Esophagus muscularis mucosa (tissue), 4 donors: ENCODE measurements at regions not wholly inside any gene's neighbourhood (a gene's known extent, or its start where the extent isn't known, plus 50 kb on each side); places are given as distances from the start of the nearest gene placed in this dataset.

ENCODE experiments used
- DNase-seq: peaks from one replicate; pipeline ENCODE4 v3.0.0-alpha.2; 2017; ENCODE audit errors: extremely low spot score
- H3K27ac ChIP-seq, 4 donors: fragments of 200-600 bp; sonication (generic); replicated peaks in 1 of 4; 1 replicate in 3 of 4; 2 replicates in 1 of 4; pipeline ENCODE4 v1.5.1; 2016 to 2019; ENCODE audit warnings: mild to moderate bottlenecking in 1 of 4
- H3K27me3 ChIP-seq, 4 donors: fragments of 200-600 bp; sonication (generic); one replicate each; pipeline versions ENCODE4 v1.5.1 to v1.6.0; 2016 to 2019
- H3K36me3 ChIP-seq, 4 donors: fragments of 200-600 bp; sonication (generic); one replicate each; pipeline ENCODE4 v1.5.1; 2016 to 2019
- H3K4me1 ChIP-seq, 4 donors: fragments of 200-600 bp; sonication (generic); one replicate each; pipeline ENCODE4 v1.5.1; 2016 to 2019
- H3K4me3 ChIP-seq, 4 donors: fragments of 200-600 bp; sonication (generic); 1 replicate in 2 of 4; 2 replicates in 2 of 4; pipeline ENCODE4 v1.5.1; 2016 to 2019; ENCODE audit warnings: mild to moderate bottlenecking in 4 of 4, moderate library complexity in 1 of 4
- H3K9me3 ChIP-seq, 4 donors: fragments of 200-600 bp; sonication (generic); 1 replicate in 3 of 4; 2 replicates in 1 of 4; pipeline ENCODE4 v1.5.1; 2016 to 2019
- CTCF ChIP-seq, 3 experiments: fragments of 200-600 bp in 2 of 3; fragments of 450-650 bp in 1 of 3; sonication (generic) in 2 of 3; IDR thresholded peaks; one replicate each; pipeline ENCODE4 v1.5.1; 2017 to 2019; ENCODE audit warnings: antibody characterized with exemption in 3 of 3, mild to moderate bottlenecking in 2 of 3, moderate library complexity in 1 of 3
- EP300 ChIP-seq: sonication (generic); formaldehyde crosslinking; IDR thresholded peaks from one replicate; pipeline ENCODE4 v1.6.1; 2017; ENCODE audit warnings: antibody characterized with exemption
- POLR2A ChIP-seq: fragments of 450-650 bp; IDR thresholded peaks from one replicate; pipeline ENCODE4 v1.6.1; 2017; ENCODE audit warnings: antibody characterized with exemption, moderate library complexity, mild to moderate bottlenecking, low read depth
- POLR2AphosphoS5 ChIP-seq, 2 donors: sonication (generic); formaldehyde crosslinking; IDR thresholded peaks; one replicate each; pipeline ENCODE4 v1.6.1; 2017; ENCODE audit warnings: antibody characterized with exemption in 2 of 2
- WGBS: methylation state at CpG from one replicate; pipeline ENCODE4 v1.1.5; 2018; 5-methylcytosine and 5-hydroxymethylcytosine counted together
- intact Hi-C: fragments of 100-400 bp; cut with DNase I; formaldehyde crosslinking; loops from one replicate; pipeline ENCODE4 v1.15.1; 2023

GRCh38 chr7:33711231-33712019 lies 193.9 kb upstream of the BMPER start:
- Histone ChIP-seq H3K4me3 (no peak overlapping the region), H3K9me3 (no peaks in the 10 kb centered on the region), H3K27ac (no peak overlapping the region), H3K36me3 (no peaks in the 10 kb centered on the region), H3K27me3 (no peaks in the 10 kb centered on the region), H3K4me1 (peaks cover 0 to 2% (median 0%) of the 10 kb centered on the region in 4 donors)
- no peak for TF ChIP-seq POLR2A
- no peak for TF ChIP-seq CTCF (IDR thresholded peaks at IDR 0.05)
- TF ChIP-seq EP300: no peak
- TF ChIP-seq POLR2AphosphoS5 (IDR thresholded peaks at IDR 0.05): no peak
- DNase-seq: no peak
- 88% methylated on average over 6 of the region's 6 CpGs for WGBS
- intact Hi-C loops: no loop called here

- H3K36me3 ChIP-seq: no peaks in the 10 kb centered on the region
- H3K27ac ChIP-seq: no peak overlapping the region
- no peaks in the 10 kb centered on the region for H3K9me3 ChIP-seq
- H3K4me3 ChIP-seq: no peak overlapping the region
- intact Hi-C loops: no loop called here
- peaks cover 0 to under 1% (median 0%) of the 10 kb centered on the region in 4 donors for H3K4me1 ChIP-seq
- H3K27me3 ChIP-seq: no peaks in the 10 kb centered on the region
- no peak for DNase-seq
- no peak for TF ChIP-seq POLR2A
- TF ChIP-seq CTCF (IDR thresholded peaks at IDR 0.05): no peak
- no peak for TF ChIP-seq POLR2AphosphoS5 (IDR thresholded peaks at IDR 0.05)
- TF ChIP-seq EP300: no peak
- 88% methylated on average over 4 of the region's 4 CpGs for WGBS
These were observed 193.3 kb upstream of the BMPER start for GRCh38 chr7:33712020-33712414.

GRCh38 chr7:33714208-33714607 lies 191.1 kb upstream of the BMPER start:
- H3K4me3 ChIP-seq: no peak overlapping the region
- intact Hi-C loops: no loop called here
- H3K36me3 ChIP-seq: no peaks in the 10 kb centered on the region
- WGBS: 97% methylated on average over 5 of the region's 5 CpGs
- TF ChIP-seq EP300 (no peak), POLR2A (no peak), POLR2AphosphoS5 (IDR thresholded peaks at IDR 0.05) (no peak), CTCF (IDR thresholded peaks at IDR 0.05) (no peak)
- no peaks in the 10 kb centered on the region for H3K27me3 ChIP-seq
- no peak for DNase-seq
- H3K9me3 ChIP-seq: no peaks in the 10 kb centered on the region
- H3K27ac ChIP-seq: no peak overlapping the region
- H3K4me1 ChIP-seq: peaks cover 0 to 11% (median 4%) of the 10 kb centered on the region in 4 donors

- no peak for DNase-seq
- TF ChIP-seq CTCF (IDR thresholded peaks at IDR 0.05): peak; percentile 38 to 64 (median 48)
- no peak for TF ChIP-seq EP300
- TF ChIP-seq POLR2AphosphoS5 (IDR thresholded peaks at IDR 0.05): no peak
- no peak for TF ChIP-seq POLR2A
These were observed 188.5 kb upstream of the BMPER start for GRCh38 chr7:33716581-33717477.

More at GRCh38 chr7:33716581-33717477, 188.5 kb upstream of the BMPER start:
- H3K9me3 ChIP-seq: no peaks in the 10 kb centered on the region
- intact Hi-C loops: no loop called here
- 78% methylated on average over 2 of the region's 2 CpGs for WGBS
- H3K27me3 ChIP-seq: no peaks in the 10 kb centered on the region
- H3K4me3 ChIP-seq: no peak overlapping the region
- no peaks in the 10 kb centered on the region for H3K36me3 ChIP-seq
- H3K27ac ChIP-seq: no peak overlapping the region
- peaks cover 0 to 15% (median 5%) of the 10 kb centered on the region in 4 donors for H3K4me1 ChIP-seq
